WTC11 (cell line): ENCODE measurements at regions not wholly inside any gene's neighbourhood (a gene's known extent, or its start where the extent isn't known, plus 50 kb on each side); places are given as distances from the start of the nearest gene placed in this dataset.

ENCODE experiments used
- ATAC-seq: fragments of 200-7000 bp; cut with Tn5 transposase; 2 replicates; pipeline ENCODE4 v1.10.0; 2021; ENCODE audit warnings: mild to moderate bottlenecking, moderate library complexity
- CTCF ChIA-PET: fragments of 300-600 bp; sonication (Branson Sonifier 250); formaldehyde crosslinking; loops from one replicate; lab custom pipeline; 2021; ENCODE audit warnings: antibody characterized with exemption; lab: Charles Lee
- POLR2A ChIA-PET: fragments of 350-600 bp; sonication (Branson Sonifier 250); formaldehyde crosslinking; loops from one replicate; lab custom pipeline; 2021; ENCODE audit warnings: antibody characterized with exemption; lab: Charles Lee
- DNase-seq: peaks from one replicate; pipeline ENCODE4 v3.0.0; 2021; ENCODE audit warnings: low spot score
- H3K27ac Mint-ChIP-seq: 2 replicates; pipeline ENCODE4 v1.8.0; 2021; ENCODE audit warnings: mixed read lengths
- H3K27me3 Mint-ChIP-seq: 2 replicates; pipeline ENCODE4 v1.8.0; 2021; ENCODE audit warnings: low read depth, mild to moderate bottlenecking, moderate library complexity, mixed read lengths
- H3K36me3 Mint-ChIP-seq: 2 replicates; pipeline ENCODE4 v1.8.0; 2021; ENCODE audit warnings: mixed read lengths
- H3K4me1 Mint-ChIP-seq: 2 replicates; pipeline ENCODE4 v1.8.0; 2022; ENCODE audit warnings: mixed read lengths
- H3K4me3 Mint-ChIP-seq: 2 replicates; pipeline ENCODE4 v1.8.0; 2021; ENCODE audit warnings: mild to moderate bottlenecking, moderate library complexity, mixed read lengths
- H3K9me3 Mint-ChIP-seq: 2 replicates; pipeline ENCODE4 v1.8.0; 2021; ENCODE audit warnings: mixed read lengths
- ARID4B ChIP-seq: sonication (generic); formaldehyde crosslinking; IDR thresholded peaks from 2 replicates; pipeline ENCODE4 v1.8.0; 2023; ENCODE audit warnings: missing genetic modification reagents, mild to moderate bottlenecking, borderline replicate concordance
- ATF3 ChIP-seq: sonication (generic); formaldehyde crosslinking; conservative IDR thresholded peaks from 2 replicates; pipeline ENCODE4 v1.8.1; 2022; ENCODE audit warnings: mild to moderate bottlenecking, missing genetic modification reagents
- CBFB ChIP-seq: sonication (generic); formaldehyde crosslinking; IDR thresholded peaks from 2 replicates; pipeline ENCODE4 v1.8.1; 2022; ENCODE audit warnings: mild to moderate bottlenecking, low read depth, missing genetic modification reagents
- CDX4 ChIP-seq: fragments of 250-450 bp; sonication (Bioruptor Pico); IDR thresholded peaks from 2 replicates; pipeline ENCODE4 v1.9.0; 2021; ENCODE audit warnings: moderate library complexity, mild to moderate bottlenecking, inconsistent platforms, borderline replicate concordance
- CTCF ChIP-seq: fragments of 200-600 bp; IDR thresholded peaks from 2 replicates; pipeline ENCODE4 v1.8.0; 2022; ENCODE audit warnings: antibody characterized with exemption
- IRF1 ChIP-seq: sonication (generic); formaldehyde crosslinking; IDR thresholded peaks from 2 replicates; pipeline ENCODE4 v1.8.0; 2023; ENCODE audit warnings: missing genetic modification reagents
- IRF2 ChIP-seq: sonication (generic); formaldehyde crosslinking; IDR thresholded peaks from 2 replicates; pipeline ENCODE4 v1.8.0; 2022; ENCODE audit warnings: low read depth, missing genetic modification reagents, borderline replicate concordance
- KAT7 ChIP-seq: sonication (generic); formaldehyde crosslinking; IDR thresholded peaks from 2 replicates; pipeline ENCODE4 v1.8.1; 2023; ENCODE audit warnings: missing genetic modification reagents, mild to moderate bottlenecking, borderline replicate concordance
- MAX ChIP-seq: sonication (generic); formaldehyde crosslinking; IDR thresholded peaks from 2 replicates; pipeline ENCODE4 v1.8.0; 2022; ENCODE audit warnings: mild to moderate bottlenecking, missing genetic modification reagents
- NFATC4 ChIP-seq: fragments of 250-450 bp; sonication (Bioruptor Pico); IDR thresholded peaks from 2 replicates; pipeline ENCODE4 v1.9.0; 2021; ENCODE audit warnings: mild to moderate bottlenecking
- NFYB ChIP-seq: sonication (generic); formaldehyde crosslinking; conservative IDR thresholded peaks from 2 replicates; pipeline ENCODE4 v1.8.0; 2022; ENCODE audit warnings: low read depth, missing genetic modification reagents
- OVOL2 ChIP-seq: fragments of 250-450 bp; sonication (Bioruptor Pico); IDR thresholded peaks from 2 replicates; pipeline ENCODE4 v1.9.0; 2021; ENCODE audit warnings: mild to moderate bottlenecking, borderline replicate concordance
- PREB ChIP-seq: sonication (generic); formaldehyde crosslinking; IDR thresholded peaks from 2 replicates; pipeline ENCODE4 v1.8.1; 2022; ENCODE audit warnings: mild to moderate bottlenecking, missing genetic modification reagents, moderate library complexity, borderline replicate concordance
- RELA ChIP-seq: sonication (generic); formaldehyde crosslinking; IDR thresholded peaks from 2 replicates; pipeline ENCODE4 v1.8.1; 2022; ENCODE audit warnings: missing genetic modification reagents, mild to moderate bottlenecking, borderline replicate concordance
- SOX15 ChIP-seq: fragments of 250-450 bp; sonication (Bioruptor Pico); IDR thresholded peaks from 2 replicates; pipeline ENCODE4 v1.9.0; 2021; ENCODE audit warnings: mild to moderate bottlenecking
- SP1 ChIP-seq: sonication (generic); formaldehyde crosslinking; conservative IDR thresholded peaks from 2 replicates; pipeline ENCODE4 v1.8.1; 2022; ENCODE audit warnings: missing genetic modification reagents
- TCF7 ChIP-seq: sonication (generic); formaldehyde crosslinking; IDR thresholded peaks from 2 replicates; pipeline ENCODE4 v1.8.0; 2022; ENCODE audit warnings: mild to moderate bottlenecking, low read depth, missing genetic modification reagents, moderate library complexity
- ZNF138 ChIP-seq: sonication (generic); formaldehyde crosslinking; conservative IDR thresholded peaks from 2 replicates; pipeline ENCODE4 v1.8.1; 2022; ENCODE audit warnings: mild to moderate bottlenecking, moderate library complexity, missing genetic modification reagents
- ZNF219 ChIP-seq: sonication (generic); formaldehyde crosslinking; IDR thresholded peaks from 2 replicates; pipeline ENCODE4 v1.8.0; 2023; ENCODE audit warnings: missing genetic modification reagents, mild to moderate bottlenecking, borderline replicate concordance
- ZNF416 ChIP-seq: fragments of 250-450 bp; sonication (Bioruptor Pico); IDR thresholded peaks from 2 replicates; pipeline ENCODE4 v1.9.0; 2021; ENCODE audit warnings: mild to moderate bottlenecking, inconsistent platforms
- ZNF532 ChIP-seq: fragments of 250-450 bp; sonication (Bioruptor Pico); IDR thresholded peaks from 2 replicates; pipeline ENCODE4 v1.9.0; 2021; ENCODE audit warnings: mild to moderate bottlenecking, borderline replicate concordance

- TF ChIP-seq ZNF532 (CRISPR knock-in tag), result no peak
- no peak for TF ChIP-seq SOX15 (CRISPR knock-in tag)
- no peak for TF ChIP-seq NFYB (CRISPR knock-in tag)
- no peak for TF ChIP-seq IRF1 (CRISPR knock-in tag)
- TF ChIP-seq OVOL2 (CRISPR knock-in tag), result no peak
- no peak for TF ChIP-seq ZNF219 (CRISPR knock-in tag)
- TF ChIP-seq CDX4 (CRISPR knock-in tag), result no peak
- no peak for TF ChIP-seq ZNF416
- TF ChIP-seq ATF3 (CRISPR knock-in tag), result no peak
- no peak for TF ChIP-seq TCF7 (CRISPR knock-in tag)
- no peak for TF ChIP-seq IRF2 (CRISPR knock-in tag)
These were observed 460.5 kb downstream of the PTPRU start (continued) for GRCh38 chr1:29696656-29697390.

- ATAC-seq, result no peak
- peaks cover 7% of the 10 kb centered on the region for H3K4me1 Mint-ChIP-seq
- POLR2A ChIA-PET, result no interaction called here
- no peak for DNase-seq
- H3K27me3 Mint-ChIP-seq, result no peaks in the 10 kb centered on the region
- H3K9me3 Mint-ChIP-seq, result peaks cover 12% of the 10 kb centered on the region
- H3K36me3 Mint-ChIP-seq, result peaks cover 5% of the 10 kb centered on the region; the same call in 1 of the 2 replicates
- H3K27ac Mint-ChIP-seq, result no peak overlapping the region
- no peak overlapping the region for H3K4me3 Mint-ChIP-seq
- CTCF ChIA-PET, result interaction anchor here (0.8 to 1.7 kb wide), 2 partner anchors 11 to 364 kb away, joined by 3 read pairs; no protein-coding TSS in a partner anchor
- TF ChIP-seq SP1 (CRISPR knock-in tag), result no peak
- no peak for TF ChIP-seq CDX4 (CRISPR knock-in tag)
- no peak for TF ChIP-seq CTCF
- no peak for TF ChIP-seq RELA (CRISPR knock-in tag)
- TF ChIP-seq CBFB (CRISPR knock-in tag), result no peak
- TF ChIP-seq ZNF138 (CRISPR knock-in tag), result no peak
- no peak for TF ChIP-seq ARID4B (CRISPR knock-in tag)
- TF ChIP-seq KAT7 (CRISPR knock-in tag), result no peak
- no peak for TF ChIP-seq PREB (CRISPR knock-in tag)
- TF ChIP-seq MAX (CRISPR knock-in tag), result no peak
- TF ChIP-seq NFATC4, result no peak
These were observed 459.5 kb downstream of the PTPRU start for GRCh38 chr1:29695803-29696202.
